ENCODE measurements at regions not wholly inside any gene's neighbourhood (a gene's known extent, or its start where the extent isn't known, plus 50 kb on each side); places are given as distances from the start of the nearest gene placed in this dataset.
"Not testable (repeated sequence)": the region's sequence is repeated elsewhere in the genome, so short reads cannot be mapped to it uniquely, and the experiment has no call there.

- H3K9ac ChIP-seq (ENCODE audit: low read length) = no peak overlapping the region
- H3K4me3 ChIP-seq (ENCODE audit: low read length) = no peak overlapping the region
- H2AFZ ChIP-seq (ENCODE audit: low read depth, low read length) = no peak overlapping the region
- H4K20me1 ChIP-seq (ENCODE audit: insufficient read depth, low read length) = no peaks in the 10 kb centered on the region
- H3K4me2 ChIP-seq (ENCODE audit: low read length) = no peak overlapping the region
- H3K79me2 ChIP-seq (ENCODE audit: low read length) = no peaks in the 10 kb centered on the region
- no peaks in the 10 kb centered on the region for H3K27me3 ChIP-seq (ENCODE audit: low read depth, low read length)
- no peaks in the 10 kb centered on the region for H3K36me3 ChIP-seq (replicated peaks; ENCODE audit: low read depth, low read length)
- no peak overlapping the region for H3K27ac ChIP-seq (ENCODE audit: low read length)
- no peaks in the 10 kb centered on the region for H3K4me1 ChIP-seq (ENCODE audit: low read length)
- TF ChIP-seq, protein P1, sequence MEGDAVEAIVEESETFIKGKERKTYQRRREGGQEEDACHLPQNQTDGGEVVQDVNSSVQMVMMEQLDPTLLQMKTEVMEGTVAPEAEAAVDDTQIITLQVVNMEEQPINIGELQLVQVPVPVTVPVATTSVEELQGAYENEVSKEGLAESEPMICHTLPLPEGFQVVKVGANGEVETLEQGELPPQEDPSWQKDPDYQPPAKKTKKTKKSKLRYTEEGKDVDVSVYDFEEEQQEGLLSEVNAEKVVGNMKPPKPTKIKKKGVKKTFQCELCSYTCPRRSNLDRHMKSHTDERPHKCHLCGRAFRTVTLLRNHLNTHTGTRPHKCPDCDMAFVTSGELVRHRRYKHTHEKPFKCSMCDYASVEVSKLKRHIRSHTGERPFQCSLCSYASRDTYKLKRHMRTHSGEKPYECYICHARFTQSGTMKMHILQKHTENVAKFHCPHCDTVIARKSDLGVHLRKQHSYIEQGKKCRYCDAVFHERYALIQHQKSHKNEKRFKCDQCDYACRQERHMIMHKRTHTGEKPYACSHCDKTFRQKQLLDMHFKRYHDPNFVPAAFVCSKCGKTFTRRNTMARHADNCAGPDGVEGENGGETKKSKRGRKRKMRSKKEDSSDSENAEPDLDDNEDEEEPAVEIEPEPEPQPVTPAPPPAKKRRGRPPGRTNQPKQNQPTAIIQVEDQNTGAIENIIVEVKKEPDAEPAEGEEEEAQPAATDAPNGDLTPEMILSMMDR (IDR thresholded peaks at IDR 0.05; ENCODE audit: low read depth, low read length) = no peak
- TF ChIP-seq EZH2phosphoT487 (IDR thresholded peaks at IDR 0.05; ENCODE audit: low read depth) = no peak
- H3K9me3 ChIP-seq (ENCODE audit: insufficient read depth, low read length) = no peaks in the 10 kb centered on the region
Observed at GRCh38 chr7:84714765-84715164, 472.1 kb downstream of the SEMA3D start.

GRCh38 chr7:84712374-84713121 is 474.3 kb downstream of the SEMA3D start:
- Histone ChIP-seq H3K9me3 (ENCODE audit: insufficient read depth, low read length) (no peaks in the 10 kb centered on the region), H4K20me1 (ENCODE audit: insufficient read depth, low read length) (no peaks in the 10 kb centered on the region), H3K9ac (ENCODE audit: low read length) (no peak overlapping the region), H3K4me2 (ENCODE audit: low read length) (no peak overlapping the region), H3K36me3 (replicated peaks; ENCODE audit: low read depth, low read length) (no peaks in the 10 kb centered on the region), H3K4me3 (ENCODE audit: low read length) (no peak overlapping the region), H3K4me1 (ENCODE audit: low read length) (no peaks in the 10 kb centered on the region), H2AFZ (ENCODE audit: low read depth, low read length) (no peak overlapping the region), H3K27me3 (ENCODE audit: low read depth, low read length) (no peaks in the 10 kb centered on the region), H3K27ac (ENCODE audit: low read length) (no peak overlapping the region), H3K79me2 (ENCODE audit: low read length) (no peaks in the 10 kb centered on the region)
- TF ChIP-seq EZH2phosphoT487 (IDR thresholded peaks at IDR 0.05; ENCODE audit: low read depth) = no peak
- TF ChIP-seq, protein P1 (IDR thresholded peaks at IDR 0.05; ENCODE audit: low read depth, low read length) = no peak

- H3K4me1 ChIP-seq (ENCODE audit: low read length); H3K27me3 ChIP-seq (ENCODE audit: low read depth, low read length); H4K20me1 ChIP-seq (ENCODE audit: insufficient read depth, low read length); H3K4me3 ChIP-seq (ENCODE audit: low read length); H3K36me3 ChIP-seq (replicated peaks; ENCODE audit: low read depth, low read length); H3K9ac ChIP-seq (ENCODE audit: low read length); H3K9me3 ChIP-seq (ENCODE audit: insufficient read depth, low read length); H3K27ac ChIP-seq (ENCODE audit: low read length); H3K79me2 ChIP-seq (ENCODE audit: low read length); H2AFZ ChIP-seq (ENCODE audit: low read depth, low read length); H3K4me2 ChIP-seq (ENCODE audit: low read length): not testable (repeated sequence)
Observed at GRCh38 chr7:84710538-84710937, 476.3 kb downstream of the SEMA3D start.

- no peaks in the 10 kb centered on the region for H4K20me1 ChIP-seq (ENCODE audit: insufficient read depth, low read length)
- H3K27ac ChIP-seq (ENCODE audit: low read length) = no peak overlapping the region
- no peak overlapping the region for H3K9ac ChIP-seq (ENCODE audit: low read length)
- no peak overlapping the region for H2AFZ ChIP-seq (ENCODE audit: low read depth, low read length)
- H3K79me2 ChIP-seq (ENCODE audit: low read length) = no peaks in the 10 kb centered on the region
- H3K4me1 ChIP-seq (ENCODE audit: low read length) = no peaks in the 10 kb centered on the region
- H3K9me3 ChIP-seq (ENCODE audit: insufficient read depth, low read length) = no peaks in the 10 kb centered on the region
- TF ChIP-seq, protein P1 (IDR thresholded peaks at IDR 0.05; ENCODE audit: low read depth, low read length) = no peak
- TF ChIP-seq EZH2phosphoT487 (IDR thresholded peaks at IDR 0.05; ENCODE audit: low read depth) = no peak
- H3K36me3 ChIP-seq (replicated peaks; ENCODE audit: low read depth, low read length) = no peaks in the 10 kb centered on the region
- H3K4me2 ChIP-seq (ENCODE audit: low read length) = no peak overlapping the region
- H3K27me3 ChIP-seq (ENCODE audit: low read depth, low read length) = no peaks in the 10 kb centered on the region
- no peak overlapping the region for H3K4me3 ChIP-seq (ENCODE audit: low read length)
Observed at GRCh38 chr7:84705706-84706105, 481.1 kb downstream of the SEMA3D start.

All from OCI-LY3 (cell line).